ENCODE measurements at regions not wholly inside any gene's neighbourhood (a gene's known extent, or its start where the extent isn't known, plus 50 kb on each side); places are given as distances from the start of the nearest gene placed in this dataset.

DNA sequence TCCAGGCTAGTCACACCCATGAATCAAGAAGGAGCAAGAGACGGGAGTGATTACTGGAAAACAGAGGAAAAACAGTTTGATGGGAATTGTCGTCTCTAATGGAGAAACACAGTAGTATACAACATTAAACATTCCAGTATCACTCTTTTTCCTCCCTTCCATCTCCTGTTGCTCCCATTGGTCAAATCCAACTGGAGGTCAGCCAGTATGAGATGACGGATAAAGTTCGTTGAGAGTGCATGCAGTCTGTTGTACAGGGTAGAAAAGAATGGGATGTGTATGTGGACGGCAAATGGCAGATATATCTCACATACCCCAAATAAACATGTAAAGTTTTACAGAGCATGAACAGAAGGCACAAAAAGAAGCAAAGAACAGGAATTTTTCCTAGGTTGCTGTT lies 221.9 kb upstream of the TNP1 start (continued):
- TF ChIP-seq GABPB1 (CRISPR knock-in tag; IDR thresholded peaks at IDR 0.05) (no peak), FOXO4 (CRISPR knock-in tag; conservative IDR thresholded peaks at IDR 0.05) (no peak), ZNF337 (CRISPR knock-in tag; IDR thresholded peaks at IDR 0.05; ENCODE audit: borderline replicate concordance, low read depth) (no peak), ZFAT (CRISPR knock-in tag; conservative IDR thresholded peaks at IDR 0.05) (no peak), KLF11 (CRISPR knock-in tag; IDR thresholded peaks at IDR 0.05) (no peak)

GRCh38 chr2:217079165-217079564 lies 219.3 kb upstream of the TNP1 start:
- no peak for DNase-seq (ENCODE audit: low spot score)
- no peak for TF ChIP-seq SIN3A (IDR thresholded peaks at IDR 0.05; ENCODE audit: borderline replicate concordance, low read depth, low read length)
- TF ChIP-seq HOXA9 (CRISPR knock-in tag; IDR thresholded peaks at IDR 0.05; ENCODE audit: borderline replicate concordance): no peak
- no peak for TF ChIP-seq RFX5 (IDR thresholded peaks at IDR 0.05; ENCODE audit: low read depth, low read length)
- no peak for TF ChIP-seq ZNF367 (CRISPR knock-in tag; IDR thresholded peaks at IDR 0.05; ENCODE audit: borderline replicate concordance)
- H3K9me3 ChIP-seq (ENCODE audit: low read length): no peaks in the 10 kb centered on the region
- ATAC-seq: no peak
- no TSS peak for BruUV-seq (replicated peaks)
- H3K4me2 ChIP-seq (ENCODE audit: low read depth, low read length): no peak overlapping the region
- H3K27me3 ChIP-seq (ENCODE audit: control insufficient read depth in 1 of 2, insufficient read depth in 2 of 2, low read length in 2 of 2): no peaks in the 10 kb centered on the region; a peak in 2 of 5 replicates
- ChIA-PET POLR2A (no interaction called here), CTCF (ENCODE audit: low intra/inter-chr PET ratio, low total read pairs) (no interaction called here)
- H4K20me1 ChIP-seq (ENCODE audit: insufficient read depth, low read length): no peaks in the 10 kb centered on the region
- H3K27ac ChIP-seq (ENCODE audit: extremely low read length, insufficient read depth, low read length): no peak overlapping the region
- intact Hi-C loops (cut with micrococcal nuclease; ENCODE audit: unreplicated experiment): no loop called here
- H3K4me3 ChIP-seq (replicated peaks in 1 of 3; ENCODE audit: insufficient read depth in 1 of 3, low read depth in 2 of 3, low read length in 3 of 3): no peak overlapping the region
- H3K36me3 ChIP-seq (replicated peaks in 1 of 2; ENCODE audit: control insufficient read depth in 1 of 2, insufficient read depth in 2 of 2, low read length in 2 of 2): no peaks in the 10 kb centered on the region
- in situ Hi-C loops (cut with HindIII; ENCODE audit: extremely low pct_ligation_motif_present, low pct_unique_long_range_greater_than_20kb): no loop called here
- H2AFZ ChIP-seq (ENCODE audit: low read length): no peak overlapping the region
- no peak for FAIRE-seq
- 97% methylated on average over 1 of the region's 1 CpG for WGBS (ENCODE audit: low lambda C conversion rate)
- no peaks in the 10 kb centered on the region for H3K4me1 ChIP-seq (ENCODE audit: insufficient read depth, low read length)
- no peaks in the 10 kb centered on the region for H3K79me2 ChIP-seq (ENCODE audit: insufficient read depth, low read length)
- H3K9ac ChIP-seq (ENCODE audit: insufficient read depth, low read depth, low read length): no peak overlapping the region
